Lung (tissue), 11 donors: ENCODE measurements at regions not wholly inside any gene's neighbourhood (a gene's known extent, or its start where the extent isn't known, plus 50 kb on each side); places are given as distances from the start of the nearest gene placed in this dataset.

Source experiments
- ATAC-seq: fragments of 200-7000 bp; cut with Tn5 transposase; one replicate; pipeline ENCODE4 v1.9.1; 2020; ENCODE audit warnings: moderate number of reproducible peaks; ENCODE audit not compliant: insufficient read depth, low FRiP score
- DNase-seq, 3 donors: peaks; one replicate each; pipeline ENCODE4 v3.0.0-alpha.2; 2013 to 2017
- H3K27ac ChIP-seq, 2 donors: one replicate each; pipeline ENCODE4 v1.5.1; 2013; ENCODE audit warnings: mild to moderate bottlenecking in 2 of 2, moderate library complexity in 2 of 2, control low read depth in 1 of 2, inconsistent platforms in 1 of 2, low read depth in 1 of 2, low read length in 1 of 2
- H3K27me3 ChIP-seq, 3 donors: one replicate each; pipeline ENCODE4 v1.5.1; 2013; ENCODE audit warnings: low read length in 2 of 3; ENCODE audit not compliant: control insufficient read depth in 3 of 3, insufficient read depth in 3 of 3
- H3K36me3 ChIP-seq, 4 donors: one replicate each; pipeline ENCODE4 v1.5.1; 2013; ENCODE audit warnings: low read length in 4 of 4, mild to moderate bottlenecking in 1 of 4, moderate library complexity in 1 of 4; ENCODE audit not compliant: control insufficient read depth in 4 of 4, insufficient read depth in 4 of 4
- H3K4me1 ChIP-seq, 5 donors: one replicate each; pipeline ENCODE4 v1.5.1; 2013; ENCODE audit warnings: low read length in 5 of 5, mild to moderate bottlenecking in 2 of 5, moderate library complexity in 1 of 5; ENCODE audit not compliant: control insufficient read depth in 5 of 5, insufficient read depth in 5 of 5
- H3K4me3 ChIP-seq: one replicate; pipeline ENCODE4 v1.5.1; 2013; ENCODE audit warnings: mild to moderate bottlenecking, control low read depth, moderate library complexity
- H3K9ac ChIP-seq, 2 donors: one replicate each; pipeline ENCODE4 v1.5.1; 2013; ENCODE audit warnings: low read length in 2 of 2, control low read depth in 1 of 2; ENCODE audit not compliant: insufficient read depth in 1 of 2
- H3K9me3 ChIP-seq, 4 donors: one replicate each; pipeline ENCODE4 v1.5.1; 2013; ENCODE audit warnings: low read length in 3 of 4, mild to moderate bottlenecking in 1 of 4, moderate library complexity in 1 of 4; ENCODE audit not compliant: control insufficient read depth in 4 of 4, insufficient read depth in 3 of 4
- CTCF ChIP-seq: IDR thresholded peaks from 2 replicates; pipeline ENCODE4 v1.5.1; 2012; ENCODE audit warnings: mild to moderate bottlenecking; ENCODE audit errors: control extremely low read depth, extremely low read depth
- WGBS, 2 donors: extraction: QIAGEN DNeasy Blood & Tissue Kit; methylation state at CpG; one replicate each; pipeline ENCODE4 v1.1.7; 2013; 5-methylcytosine and 5-hydroxymethylcytosine counted together
- donor health status: control.
- donor health status: control.
- donor health status: Bipolar disorder and iron deficiency.
- donor health status: healthy.
- donor health status: DM: yes; HTN: yes; CAD: no.

DNA sequence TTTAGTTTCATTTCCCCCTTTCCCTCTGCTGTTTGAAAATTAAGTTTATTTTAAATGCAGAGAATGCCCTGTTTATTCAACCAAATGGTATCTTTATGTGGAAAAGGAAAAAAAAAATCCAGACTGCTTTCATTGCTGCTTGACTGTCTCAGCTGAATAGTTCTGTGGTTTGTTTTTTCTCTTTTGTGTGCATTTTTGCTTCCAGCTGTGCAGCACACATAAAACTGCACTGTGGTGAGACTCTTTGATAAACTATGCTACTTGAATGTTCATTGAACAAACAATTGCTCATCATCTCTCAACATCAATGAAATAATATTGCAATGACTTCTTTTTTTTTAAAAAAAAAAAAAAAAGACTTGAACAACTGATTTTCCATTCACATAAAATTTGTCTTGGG is 78.6 kb upstream of the GLI3 start:
- Histone ChIP-seq H3K27ac (no peak overlapping the region), H3K9ac (no peak overlapping the region), H3K4me1 (peaks cover 0 to 8% (median 0%) of the 10 kb centered on the region in 5 donors), H3K36me3 (no peaks in the 10 kb centered on the region), H3K4me3 (no peak overlapping the region), H3K9me3 (peaks cover 0 to 3% (median 1%) of the 10 kb centered on the region in 4 donors), H3K27me3 (no peaks in the 10 kb centered on the region)
- DNase-seq (no peak), ATAC-seq (no peak)
- TF ChIP-seq CTCF: no peak

- no peak for DNase-seq
- WGBS, 2 donors: 42 to 48% methylated on average over 3 of the region's 3 CpGs
Measured at GRCh38 chr7:42315103-42315502, 78.1 kb upstream of the GLI3 start.

GRCh38 chr7:42314696-42315095 is 77.7 kb upstream of the GLI3 start:
- Histone ChIP-seq H3K9me3 (peaks cover 0 to 3% (median 1%) of the 10 kb centered on the region in 4 donors), H3K4me1 (peaks cover 0 to 8% (median 0%) of the 10 kb centered on the region in 5 donors), H3K27me3 (no peaks in the 10 kb centered on the region), H3K27ac (no peak overlapping the region), H3K36me3 (no peaks in the 10 kb centered on the region), H3K9ac (no peak overlapping the region), H3K4me3 (no peak overlapping the region)
- DNase-seq: no peak
- WGBS, 2 donors: 72 to 86% methylated on average over 1 of the region's 1 CpG
- no peak for TF ChIP-seq CTCF
- no peak for ATAC-seq

More at GRCh38 chr7:42315103-42315502, 78.1 kb upstream of the GLI3 start:
- H3K27me3 ChIP-seq: no peaks in the 10 kb centered on the region
- H3K9ac ChIP-seq: no peak overlapping the region
- H3K36me3 ChIP-seq: no peaks in the 10 kb centered on the region
- H3K4me3 ChIP-seq: no peak overlapping the region
- no peak overlapping the region for H3K27ac ChIP-seq
- peaks cover 0 to 8% (median 0%) of the 10 kb centered on the region in 5 donors for H3K4me1 ChIP-seq
- H3K9me3 ChIP-seq: peaks cover 0 to 3% (median 1%) of the 10 kb centered on the region in 4 donors
- TF ChIP-seq CTCF: no peak
- ATAC-seq: no peak

DNA sequence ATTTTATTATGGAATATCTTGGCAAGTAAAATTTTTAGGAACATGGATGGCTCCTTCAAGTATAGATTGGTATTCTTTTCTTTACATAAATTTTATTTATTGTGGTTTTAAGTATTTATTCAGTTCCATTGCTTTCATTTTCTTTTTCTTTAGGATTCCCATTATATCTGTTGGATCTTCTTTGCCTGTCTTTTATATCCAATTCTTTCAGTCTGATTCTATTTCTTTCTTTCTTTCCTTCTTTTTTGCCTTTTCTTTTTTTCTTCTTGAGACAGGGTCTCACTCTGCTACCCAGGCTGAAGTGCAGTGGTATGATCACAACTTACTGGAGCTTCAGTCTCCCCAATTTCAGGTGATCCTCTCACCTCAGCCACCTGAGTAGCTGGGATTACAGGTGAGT is 74.2 kb upstream of the GLI3 start:
- H3K27me3 ChIP-seq: no peaks in the 10 kb centered on the region
- H3K36me3 ChIP-seq: no peaks in the 10 kb centered on the region
- H3K27ac ChIP-seq: no peak overlapping the region
- no peak for TF ChIP-seq CTCF
- peaks cover 0 to 8% (median 0%) of the 10 kb centered on the region in 5 donors for H3K4me1 ChIP-seq
- no peak for ATAC-seq
- H3K9me3 ChIP-seq: peaks cover 0 to 3% (median 1%) of the 10 kb centered on the region in 4 donors
- DNase-seq: no peak
- no peak overlapping the region for H3K4me3 ChIP-seq
- no peak overlapping the region for H3K9ac ChIP-seq
